NCI-H2081 treated with DMSO at 0.1 percent for 48 hours (cell line): ENCODE measurements at regions not wholly inside any gene's neighbourhood (a gene's known extent, or its start where the extent isn't known, plus 50 kb on each side); places are given as distances from the start of the nearest gene placed in this dataset.

Experiments used
- DNase-seq: peaks from one replicate; lab custom pipeline; 2025; lab: John Stamatoyannopoulos, UW

DNA sequence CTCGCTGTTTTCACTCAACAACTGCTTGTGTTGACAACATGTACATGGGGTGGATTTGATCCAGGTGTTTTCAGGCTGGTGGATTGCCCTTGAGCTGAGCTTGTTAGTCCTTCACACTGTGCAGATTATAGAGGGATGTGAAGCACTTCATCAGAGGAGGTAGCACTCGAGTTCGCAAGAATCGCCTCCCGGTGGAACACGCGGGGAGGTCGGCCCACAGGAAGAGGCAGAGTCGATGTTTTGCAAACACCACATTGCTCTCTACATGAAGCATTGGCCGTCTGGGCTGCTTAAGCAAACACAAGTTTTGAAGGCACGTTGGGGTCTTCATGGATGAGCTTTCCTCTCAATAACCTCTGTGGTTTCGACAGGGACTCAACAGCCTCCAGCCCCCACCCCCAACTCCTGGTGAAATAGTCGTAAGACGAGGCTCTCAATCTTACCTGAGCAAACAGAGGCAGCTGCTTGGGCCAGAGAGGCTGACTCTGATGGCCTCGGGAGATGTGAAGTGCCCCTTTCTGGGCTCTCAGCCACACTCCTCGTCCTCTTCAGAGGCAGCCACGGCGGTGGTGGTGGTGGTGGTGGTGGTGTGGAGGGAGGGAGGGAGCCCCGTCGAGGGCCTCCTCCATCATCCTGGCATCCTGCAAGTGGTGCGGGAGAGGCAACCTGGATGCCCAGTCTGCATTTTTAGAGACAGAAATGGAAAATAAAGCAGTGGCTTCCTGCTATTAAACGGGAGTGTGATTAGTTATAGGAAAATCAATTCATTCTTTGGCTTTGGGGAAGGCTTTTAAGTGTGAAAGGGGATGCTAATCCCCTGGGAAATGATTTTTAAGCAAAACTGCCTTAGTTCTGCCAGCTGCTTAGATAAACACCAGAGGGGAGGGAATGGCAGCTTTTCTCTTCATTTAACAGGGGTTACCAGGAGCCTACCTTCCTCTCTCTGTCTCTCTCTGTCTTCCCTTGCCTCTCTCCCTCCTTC lies 552.5 kb upstream of the EEF2KMT start:
- DNase-seq, result no peak

DNA sequence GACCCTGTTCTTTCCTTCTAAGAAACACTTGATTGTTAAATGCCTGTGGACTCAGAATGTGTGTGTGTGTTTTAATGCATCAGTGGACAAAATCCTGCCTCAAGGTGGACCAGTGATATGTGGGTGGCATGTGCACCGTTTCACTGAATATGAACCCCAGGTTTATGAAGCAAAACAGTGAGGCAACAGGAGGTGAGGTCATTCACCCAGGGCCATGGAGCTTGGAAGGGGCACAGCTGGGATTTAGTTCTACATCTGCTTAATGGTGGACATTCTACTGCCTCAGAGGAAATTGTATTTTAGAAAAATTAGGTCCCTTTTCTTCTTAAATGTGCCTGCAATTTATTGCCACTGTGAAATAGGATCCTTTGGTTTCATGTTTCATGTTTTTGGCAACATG lies 549.5 kb upstream of the EEF2KMT start:
- no peak for DNase-seq

DNA sequence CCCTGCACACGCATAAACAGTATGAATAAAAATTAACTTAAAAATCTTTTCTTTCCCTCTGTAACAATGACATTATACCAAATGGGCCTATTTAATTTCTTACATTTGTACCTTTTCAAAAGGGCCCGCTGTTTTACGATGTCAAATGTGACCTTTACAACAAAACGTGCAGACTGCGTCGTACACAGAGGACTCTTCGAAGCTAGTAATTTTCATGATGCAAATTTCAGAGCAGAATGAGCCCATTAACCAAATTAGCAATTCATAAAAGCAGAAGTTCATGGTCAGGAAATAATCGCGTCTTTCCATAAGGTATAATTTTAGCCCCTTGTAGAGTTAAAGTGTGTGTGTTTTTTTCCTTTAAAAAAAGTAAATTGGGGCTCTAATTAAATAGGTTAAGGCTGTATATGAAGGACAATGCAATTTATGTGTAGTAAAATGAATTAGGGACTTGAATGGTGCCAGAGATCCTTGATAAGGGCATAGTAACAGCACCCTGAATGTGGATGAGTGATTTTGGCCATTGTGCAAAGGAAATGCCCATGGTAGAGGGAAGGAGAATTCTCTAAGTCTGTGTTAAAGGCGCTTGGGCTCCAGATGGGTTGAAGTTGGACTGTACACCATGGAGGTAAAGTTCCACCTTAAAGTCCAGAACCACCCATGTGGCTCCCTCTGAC lies 546.4 kb upstream of the EEF2KMT start:
- no peak for DNase-seq

DNA sequence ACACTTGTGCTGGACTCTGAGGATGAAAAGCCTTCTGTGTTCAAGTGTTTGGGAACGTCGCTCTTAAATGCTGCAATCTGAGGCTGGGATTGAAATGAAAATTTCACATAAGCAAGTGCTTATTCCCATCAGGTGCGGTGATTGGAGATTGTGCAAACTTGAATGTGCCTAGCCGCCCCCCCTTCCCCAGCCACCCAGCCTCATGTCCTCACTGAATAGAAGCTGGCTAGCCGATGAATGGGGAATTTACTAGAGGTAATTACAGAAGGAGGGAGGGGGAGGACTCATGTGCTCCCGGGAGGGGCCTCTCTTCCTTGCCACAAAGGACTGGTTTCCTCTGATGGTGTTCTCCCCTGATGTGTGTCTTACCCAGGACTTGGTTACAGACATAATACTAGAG lies 544.8 kb upstream of the EEF2KMT start:
- no peak for DNase-seq

DNA sequence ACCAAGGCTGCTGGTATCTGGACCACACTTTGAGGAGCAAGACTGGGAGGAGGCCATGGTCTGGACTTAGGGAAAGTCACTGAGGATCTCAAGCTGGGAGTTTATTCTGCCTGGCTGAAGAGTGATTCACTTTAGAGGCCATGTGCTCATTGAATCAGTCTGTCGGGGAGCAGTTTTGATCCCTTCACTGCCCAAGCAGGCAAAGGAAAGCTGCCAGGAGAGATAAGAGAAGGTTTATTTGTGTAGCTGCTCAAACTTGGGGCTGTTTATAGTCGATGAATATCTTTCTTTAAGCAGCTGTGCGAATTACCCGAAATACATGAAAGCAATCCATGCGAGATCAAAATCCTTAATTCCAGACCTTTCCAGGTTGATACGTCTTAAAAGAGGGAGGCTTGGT lies 544.4 kb upstream of the EEF2KMT start:
- no peak for DNase-seq

DNA sequence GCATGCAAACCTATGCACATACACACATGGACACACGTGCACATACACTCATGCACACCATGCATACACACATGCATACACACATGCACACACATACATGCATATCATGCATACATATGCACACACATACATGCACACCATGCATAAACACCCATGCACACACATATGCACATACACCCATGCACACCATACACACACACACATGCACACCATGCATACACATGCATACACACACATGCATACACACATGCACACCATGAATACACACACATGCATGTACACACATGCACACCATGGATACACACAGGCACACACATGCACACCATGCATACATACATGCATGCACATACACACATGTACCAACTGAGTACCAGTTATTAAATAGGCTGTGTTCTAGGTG lies 543.3 kb upstream of the EEF2KMT start:
- DNase-seq, result no peak

DNA sequence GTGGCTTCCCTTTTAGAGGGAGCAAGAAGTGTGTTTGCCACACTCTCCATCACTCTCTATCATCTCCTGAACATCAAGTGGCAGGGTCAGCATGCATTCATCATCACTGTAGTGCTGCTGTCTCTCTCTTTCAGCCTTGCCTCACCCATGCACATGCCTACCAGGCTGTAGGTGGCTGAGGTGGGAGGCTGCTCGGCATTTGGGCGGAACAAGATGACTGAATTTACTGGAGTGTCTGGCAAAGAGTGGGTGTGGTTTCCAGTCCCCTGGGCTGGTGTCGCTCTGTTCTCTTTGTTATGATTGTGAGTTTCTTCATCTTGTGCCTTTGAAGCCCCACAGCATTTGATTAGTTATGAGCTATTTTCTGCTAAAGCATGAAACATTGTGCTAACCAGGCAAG lies 541.9 kb upstream of the EEF2KMT start:
- no peak for DNase-seq

DNA sequence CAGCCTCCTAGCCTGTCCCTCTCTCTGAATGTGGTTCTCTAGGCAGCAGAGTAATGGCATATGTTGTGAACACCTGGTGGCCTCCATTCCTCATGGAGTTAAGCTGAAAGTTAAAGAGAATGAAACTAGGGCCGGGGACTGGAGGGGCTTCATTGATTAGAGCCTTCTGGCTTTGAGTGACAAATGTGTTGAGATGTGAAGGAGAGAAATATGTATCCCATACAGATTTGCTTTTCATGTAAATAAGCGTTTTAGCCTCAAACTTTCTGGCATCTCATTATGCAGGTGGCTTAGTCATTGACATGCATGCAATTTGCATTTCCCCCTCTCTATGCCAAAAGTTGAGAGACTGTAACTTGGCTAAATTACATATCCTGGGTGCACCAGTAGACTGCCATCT lies 537.7 kb upstream of the EEF2KMT start:
- DNase-seq, result no peak

DNA sequence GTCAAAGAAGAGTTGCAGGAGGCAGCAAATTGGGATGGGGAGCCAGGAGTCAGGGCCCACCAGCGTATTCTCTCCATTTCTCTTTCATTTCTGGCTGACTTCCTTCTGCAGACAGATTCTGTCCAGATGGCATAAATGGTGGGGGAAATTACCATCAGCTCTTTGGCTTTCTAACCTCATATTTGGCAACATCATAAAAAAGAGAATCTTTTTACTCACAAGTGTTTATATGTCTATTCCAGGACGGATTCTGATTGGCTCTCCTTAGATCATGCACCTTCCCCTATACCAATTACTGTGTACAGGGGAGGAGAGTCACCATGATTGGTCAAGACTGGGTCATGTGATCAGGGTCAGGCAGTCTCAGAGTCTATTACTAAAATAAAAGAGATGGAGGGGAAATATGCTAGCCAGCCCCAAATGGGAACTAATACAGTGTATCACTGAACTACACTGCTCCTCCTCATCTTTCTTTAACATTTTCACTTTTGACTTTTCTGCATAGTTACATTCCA lies 537.1 kb upstream of the EEF2KMT start:
- DNase-seq, result no peak

DNA sequence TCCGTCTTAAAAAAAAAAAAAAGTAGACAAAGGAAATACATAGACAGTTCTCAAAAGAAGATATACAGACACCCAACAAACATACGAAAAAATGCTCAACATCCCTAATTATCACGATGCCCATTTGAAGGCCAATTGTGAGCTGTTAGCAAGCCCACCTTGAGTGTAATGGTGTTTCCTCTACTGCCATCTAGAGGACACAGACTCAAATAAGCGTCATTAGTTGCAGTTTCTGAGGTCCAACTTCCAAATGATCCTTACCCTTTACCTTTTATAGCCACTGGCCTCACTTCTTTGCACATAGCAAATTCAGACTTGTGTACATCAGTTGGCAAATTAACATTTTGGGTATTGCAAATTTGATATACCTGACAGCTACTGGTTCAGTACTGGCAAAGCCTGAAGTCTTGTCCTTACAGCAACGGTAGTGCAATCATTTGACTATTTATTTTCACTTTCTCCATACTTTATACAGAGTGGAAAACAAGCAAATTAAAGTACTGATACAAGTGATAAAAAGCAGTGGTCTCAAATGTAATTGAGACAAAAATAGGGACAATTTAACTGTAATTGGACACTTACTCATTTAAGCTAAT lies 536.3 kb upstream of the EEF2KMT start:
- DNase-seq, result no peak

DNA sequence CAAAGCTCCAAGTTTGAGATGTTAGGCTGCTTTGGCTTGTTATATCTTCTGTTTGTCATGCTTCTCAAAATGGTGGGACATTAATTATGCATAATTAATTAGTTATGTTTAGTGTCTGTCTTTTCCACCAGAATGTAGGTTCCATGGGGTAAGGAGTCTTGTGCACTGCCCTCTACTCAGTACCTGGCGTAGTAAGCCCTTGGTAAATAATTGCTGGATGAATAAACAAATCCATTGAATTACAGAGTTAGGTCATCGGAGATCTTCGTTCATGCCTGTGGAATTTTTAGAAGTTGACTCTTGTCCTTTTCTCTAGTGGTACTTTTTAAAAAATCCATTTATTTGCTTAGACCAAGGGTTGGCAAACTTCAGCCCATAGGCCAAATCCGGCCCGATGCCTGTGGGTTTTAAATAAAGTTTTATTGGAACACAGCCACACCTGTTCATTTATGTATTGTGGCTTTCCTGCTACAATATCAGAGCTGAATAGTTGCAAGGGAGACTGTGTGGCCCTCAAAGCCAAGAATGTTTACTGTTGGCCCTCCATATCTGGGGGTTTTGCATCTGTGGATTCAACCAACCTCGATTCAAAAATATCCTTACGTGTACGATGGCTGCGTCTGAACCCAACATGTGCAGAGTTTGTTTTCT lies 524.8 kb upstream of the EEF2KMT start:
- no peak for DNase-seq

DNA sequence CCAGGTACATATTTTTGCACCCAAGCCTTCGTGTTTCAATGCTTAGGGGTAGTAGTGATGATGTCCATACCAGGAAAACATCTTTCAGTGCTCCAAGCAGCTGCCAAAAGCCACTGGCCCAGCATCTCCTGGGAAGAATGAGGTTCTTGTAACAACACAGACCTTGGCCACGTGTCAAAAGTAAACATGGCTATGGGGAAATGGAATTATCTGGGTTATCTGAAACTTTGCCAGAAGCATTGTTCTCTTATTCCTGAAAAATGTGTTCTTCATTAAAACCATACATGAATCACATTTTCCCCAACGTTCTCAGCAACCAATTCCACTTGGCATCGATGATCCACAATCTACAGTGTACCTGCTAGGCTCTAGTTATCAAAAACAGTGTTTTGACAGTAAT lies 524.2 kb upstream of the EEF2KMT start:
- DNase-seq, result no peak

DNA sequence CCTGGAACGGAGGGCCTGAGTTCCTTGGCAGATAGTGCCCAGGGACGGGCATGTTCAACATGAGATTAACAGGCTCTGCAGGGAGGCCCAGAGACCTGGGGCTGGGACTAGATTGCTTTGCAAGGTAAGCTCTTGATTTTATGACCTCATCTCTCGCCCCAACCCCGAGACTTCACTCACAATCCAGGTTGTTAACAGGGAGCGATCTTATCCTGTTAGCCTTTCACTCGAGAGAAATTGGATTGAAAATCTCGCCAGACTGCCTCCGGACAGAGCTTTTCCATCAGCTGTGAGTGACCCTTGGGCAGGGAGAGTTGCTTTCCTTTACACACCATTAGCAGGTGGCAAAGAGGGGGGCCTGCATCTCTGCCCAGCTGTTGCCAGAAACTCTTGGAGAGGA lies 521.7 kb upstream of the EEF2KMT start:
- DNase-seq, result no peak

DNA sequence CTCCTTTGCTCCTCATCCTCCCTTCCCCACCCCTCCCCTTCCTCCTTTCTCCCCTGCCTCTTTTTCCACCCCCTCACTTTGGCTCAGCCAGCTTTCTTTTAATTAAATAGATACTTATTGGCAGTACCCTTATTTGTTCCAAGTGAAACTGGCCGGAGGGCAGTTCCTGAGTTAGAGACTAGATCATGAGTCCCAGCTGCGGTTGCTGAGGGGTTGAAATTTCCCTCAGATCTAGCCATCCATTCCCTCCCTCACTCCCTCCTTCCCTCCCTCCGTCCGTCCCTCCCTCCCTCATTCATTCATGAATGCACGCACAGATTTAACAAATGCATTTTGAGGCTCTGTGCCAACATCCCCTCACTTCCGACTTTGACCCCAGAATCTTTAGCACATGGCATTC lies 519.2 kb upstream of the EEF2KMT start:
- DNase-seq, result no peak

DNA sequence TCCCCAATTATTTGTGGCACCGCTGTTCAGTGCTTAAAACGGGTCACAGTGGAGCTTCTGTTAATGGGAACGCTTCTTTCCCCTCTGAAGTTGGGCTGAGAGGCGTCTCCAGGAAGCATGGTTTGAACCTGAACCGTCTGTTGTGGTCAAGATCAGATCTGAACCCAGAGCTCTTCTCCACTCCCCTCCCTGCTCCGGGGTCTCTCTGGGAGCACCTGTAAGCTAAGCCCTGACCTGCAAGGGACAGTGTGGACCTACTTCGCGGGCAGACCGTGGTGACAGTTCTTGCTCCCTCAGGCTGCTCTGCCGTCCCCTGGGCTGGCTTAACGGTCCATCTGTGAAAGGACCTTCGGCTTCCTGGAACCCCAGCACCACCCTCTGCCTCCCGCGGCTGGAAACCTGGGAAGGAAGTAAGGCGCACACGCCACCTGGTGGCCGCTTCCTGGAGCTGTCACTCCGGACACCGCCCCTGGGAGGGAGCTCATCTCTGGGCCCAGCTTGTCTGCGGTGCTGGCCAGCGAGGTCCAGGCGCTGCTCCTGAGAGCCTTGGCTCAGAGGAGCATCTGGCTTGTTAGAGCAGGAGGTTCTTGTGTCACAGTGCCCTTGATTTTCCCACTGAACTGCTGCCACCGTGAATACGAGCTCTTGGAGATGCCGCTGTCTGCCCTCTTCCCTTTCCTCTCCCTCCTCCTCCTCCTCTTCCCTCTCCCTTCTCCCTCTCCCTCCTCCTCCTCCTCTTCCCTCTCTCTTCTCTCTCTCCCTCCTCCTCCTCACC lies 518.5 kb upstream of the EEF2KMT start:
- no peak for DNase-seq

DNA sequence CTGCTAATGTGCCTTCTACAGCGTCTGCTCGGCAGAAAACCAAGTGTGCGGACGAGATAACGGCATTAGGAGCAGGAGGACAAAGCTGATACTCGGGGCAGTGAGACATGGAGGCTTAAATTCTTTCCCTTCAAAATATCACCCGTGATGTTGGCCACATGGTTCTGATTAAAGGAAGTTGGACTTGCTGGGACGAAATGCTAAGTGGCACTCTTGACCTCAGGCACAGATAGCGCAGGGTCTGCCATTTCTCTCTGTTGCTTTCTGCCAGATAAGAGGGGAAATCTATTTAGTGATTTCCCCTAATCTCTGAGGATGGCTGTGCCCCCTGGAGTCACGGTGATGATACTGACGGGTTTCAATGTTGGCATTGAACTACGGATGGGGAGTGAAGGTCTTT lies 509.6 kb upstream of the EEF2KMT start:
- no peak for DNase-seq

DNA sequence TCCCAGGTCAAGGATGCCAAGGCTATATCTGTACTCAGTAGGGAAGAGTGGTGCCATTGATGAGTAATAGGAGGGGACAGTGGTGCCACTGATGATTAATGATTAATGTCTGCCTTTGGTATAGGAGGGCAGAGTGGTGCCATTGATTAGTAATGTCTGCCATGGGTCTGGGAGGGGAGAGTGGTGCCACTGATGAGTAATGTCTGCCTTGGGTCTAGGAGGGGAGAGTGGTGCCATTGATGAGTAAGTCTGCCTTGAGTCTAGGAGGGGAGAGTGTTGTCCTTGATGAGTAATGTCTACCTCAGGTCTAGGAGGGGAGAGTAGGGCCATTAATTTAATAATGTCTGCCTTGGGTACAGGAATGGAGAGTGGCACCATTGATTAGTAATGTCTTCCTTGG lies 507.8 kb upstream of the EEF2KMT start:
- DNase-seq, result no peak

DNA sequence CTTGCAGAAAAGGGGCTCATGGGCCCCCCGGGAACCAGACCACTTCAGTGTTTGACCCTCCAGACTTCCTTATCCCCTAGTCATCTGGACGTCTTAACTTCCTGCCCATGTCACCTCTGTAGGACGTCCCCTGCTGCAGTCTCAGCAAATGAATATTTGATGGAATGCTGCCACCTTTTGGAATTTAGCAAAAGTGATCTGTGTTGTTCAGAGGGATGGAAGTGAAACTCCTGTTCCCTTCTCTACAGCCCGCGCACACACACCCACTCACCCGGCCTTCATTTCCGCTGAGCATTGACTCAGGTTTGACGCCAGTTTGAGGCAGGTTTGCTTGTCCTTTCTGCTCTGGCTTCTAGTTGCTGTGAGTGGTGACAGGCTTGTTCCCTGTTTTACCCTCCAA lies 507.2 kb upstream of the EEF2KMT start:
- DNase-seq, result no peak

DNA sequence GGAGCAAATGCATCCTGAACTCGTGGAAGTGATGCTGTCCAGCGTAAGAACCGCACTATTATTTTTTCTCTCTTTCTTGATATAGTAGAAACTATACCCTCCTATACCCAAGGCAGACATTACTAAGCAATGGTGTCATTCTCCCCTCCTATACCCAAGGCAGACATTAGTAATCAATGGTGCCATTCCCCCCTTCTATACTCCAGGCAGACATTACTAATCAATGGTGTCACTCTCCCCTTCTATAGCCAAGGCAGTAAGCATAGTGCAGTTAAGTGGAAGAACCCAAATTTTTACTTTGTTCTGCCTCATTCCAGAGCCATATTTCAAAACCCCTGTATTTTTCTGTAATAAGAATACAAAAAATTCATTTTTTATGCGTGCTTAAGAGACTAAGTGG lies 506.2 kb upstream of the EEF2KMT start:
- DNase-seq, result no peak

DNA sequence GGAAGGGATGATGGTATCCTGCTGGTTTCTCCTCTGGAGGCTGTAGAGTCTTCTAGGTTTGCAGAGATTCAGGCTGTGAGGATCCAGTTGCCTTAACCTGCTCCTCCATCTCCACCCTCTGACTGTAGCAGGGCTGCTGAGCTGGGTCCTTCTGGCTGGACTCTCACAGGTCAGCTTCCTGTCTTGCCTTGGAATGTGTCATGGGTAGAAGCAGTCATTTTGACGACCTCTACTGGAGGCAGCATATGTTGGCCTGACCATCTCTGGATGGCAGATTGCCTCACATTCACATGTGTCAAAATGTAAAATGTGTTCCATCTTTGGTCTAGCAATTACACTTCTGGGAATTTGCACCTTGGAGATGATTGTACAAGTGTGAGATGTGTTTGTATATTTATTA lies 504.4 kb upstream of the EEF2KMT start:
- DNase-seq, result no peak

DNA sequence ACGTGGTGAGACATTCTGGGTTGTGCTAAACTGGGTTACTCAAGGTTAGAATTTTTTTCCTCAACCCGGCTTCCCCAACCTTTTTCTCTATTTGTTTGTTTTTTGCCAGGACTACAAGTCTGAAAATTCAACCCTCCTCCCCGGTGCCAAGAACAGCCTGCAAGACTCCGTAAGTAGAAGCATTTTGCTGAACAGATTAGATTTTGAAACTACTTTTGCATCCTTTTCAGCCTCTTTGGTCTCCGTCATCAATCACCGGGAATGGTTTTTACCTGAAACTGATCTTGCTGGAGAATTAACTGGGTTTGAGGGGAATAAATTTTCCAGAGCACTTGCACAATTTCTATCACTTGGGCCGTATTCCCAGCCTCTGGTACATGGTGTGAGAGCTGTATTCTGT lies 501.2 kb upstream of the EEF2KMT start:
- no peak for DNase-seq

DNA sequence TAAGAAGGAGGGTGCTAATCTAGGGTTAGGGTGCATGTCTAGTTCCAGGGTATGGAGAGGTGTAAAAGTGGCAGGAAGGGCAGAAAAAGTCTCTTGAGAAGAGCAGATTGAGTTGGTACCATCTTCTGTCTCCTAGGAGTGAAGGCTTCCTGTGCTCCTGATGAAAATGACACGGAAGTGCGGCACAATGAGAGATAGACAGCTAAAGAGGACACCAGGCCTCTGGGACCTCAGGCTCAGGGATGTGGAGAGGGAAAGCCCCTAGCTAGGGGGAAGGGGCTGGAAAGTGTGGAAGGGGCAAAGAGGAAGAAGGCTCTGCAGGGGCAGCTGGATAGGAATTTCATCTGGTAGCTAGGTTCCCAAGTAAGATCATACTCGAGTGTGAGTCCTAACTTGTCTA lies 498.3 kb upstream of the EEF2KMT start:
- no peak for DNase-seq
